Fibroblast of mammary gland (primary cell): ENCODE measurements at regions not wholly inside any gene's neighbourhood (a gene's known extent, or its start where the extent isn't known, plus 50 kb on each side); places are given as distances from the start of the nearest gene placed in this dataset.

Source experiments
- DNase-seq: peaks from one replicate; pipeline ENCODE4 v3.0.0-alpha.2; 2010; ENCODE audit warnings: low read depth
- H3K4me3 ChIP-seq: 2 replicates; pipeline ENCODE4 v1.5.1; 2011; ENCODE audit warnings: low read depth, mild to moderate bottlenecking, low read length, moderate library complexity; ENCODE audit not compliant: control insufficient read depth
- CTCF ChIP-seq: conservative IDR thresholded peaks from 2 replicates; pipeline ENCODE4 v1.5.1; 2011; ENCODE audit warnings: low read depth, low read length, inconsistent platforms; ENCODE audit not compliant: control insufficient read depth, insufficient read depth

GRCh38 chr11:134685793-134686380 is 273.8 kb upstream of the B3GAT1 start:
- no peak for DNase-seq
- no peak overlapping the region for H3K4me3 ChIP-seq
- TF ChIP-seq CTCF = no peak

- TF ChIP-seq CTCF = no peak
- H3K4me3 ChIP-seq = no peak overlapping the region
- DNase-seq = no peak
Observed at GRCh38 chr11:134684576-134684975, 272.5 kb upstream of the B3GAT1 start.

- no peak for DNase-seq
- no peak overlapping the region for H3K4me3 ChIP-seq
- TF ChIP-seq CTCF = no peak
Observed at GRCh38 chr11:134683860-134684259, 271.8 kb upstream of the B3GAT1 start.

GRCh38 chr11:134682577-134682976 is 270.5 kb upstream of the B3GAT1 start:
- TF ChIP-seq CTCF = no peak
- DNase-seq = no peak
- H3K4me3 ChIP-seq = no peak overlapping the region

- DNase-seq = no peak
- no peak overlapping the region for H3K4me3 ChIP-seq
- TF ChIP-seq CTCF = no peak
Observed at GRCh38 chr11:134679592-134679991, 267.6 kb upstream of the B3GAT1 start.

- TF ChIP-seq CTCF = no peak
- H3K4me3 ChIP-seq = no peak overlapping the region
- DNase-seq = no peak
Observed at GRCh38 chr11:134678744-134679143, 266.7 kb upstream of the B3GAT1 start.
